SH-SY5Y (cell line): ENCODE measurements at regions not wholly inside any gene's neighbourhood (a gene's known extent, or its start where the extent isn't known, plus 50 kb on each side); places are given as distances from the start of the nearest gene placed in this dataset.

ENCODE experiments used
- GATA2 ChIP-seq: IDR thresholded peaks from 2 replicates; pipeline ENCODE4 v1.6.1; 2011; ENCODE audit warnings: mild to moderate bottlenecking, low read depth, low read length
- GATA3 ChIP-seq: IDR thresholded peaks from 2 replicates; pipeline ENCODE4 v1.6.1; 2011; ENCODE audit warnings: low read depth, mild to moderate bottlenecking, low read length, moderate library complexity

DNA sequence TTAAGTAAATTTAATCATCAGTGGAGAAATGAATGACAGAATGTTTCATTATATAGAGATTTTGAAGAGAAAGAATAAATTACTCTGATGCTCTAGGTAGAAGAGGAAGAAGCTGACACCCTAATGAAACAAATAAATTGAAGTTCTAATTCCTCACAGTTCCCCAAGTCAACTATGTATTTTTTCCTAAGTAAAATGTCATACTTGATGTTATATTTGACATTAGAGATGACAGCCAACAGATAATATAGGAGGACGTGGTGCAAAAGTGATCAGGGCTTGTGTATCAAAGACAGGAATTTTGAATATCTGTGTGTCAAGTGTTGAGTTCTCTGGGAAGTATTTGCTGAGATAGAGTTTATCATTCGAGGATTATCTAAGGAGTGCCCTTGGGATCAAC, 81.2 kb upstream of the CADPS start:
- TF ChIP-seq GATA2 (no peak), GATA3 (no peak)
